Activated naive CD4-positive, alpha-beta T cell treated with anti-CD3 and anti-CD28 coated beads, Interleukin-2, amount 50 U/mL, for 24 hours (primary cell): ENCODE measurements at regions not wholly inside any gene's neighbourhood (a gene's known extent, or its start where the extent isn't known, plus 50 kb on each side); places are given as distances from the start of the nearest gene placed in this dataset.
"Not testable (repeated sequence)": the region's sequence is repeated elsewhere in the genome, so short reads cannot be mapped to it uniquely, and the experiment has no call there.

Source experiments
- H3K27ac Mint-ChIP-seq: one replicate; pipeline ENCODE4 v1.8.0; 2021; ENCODE audit warnings: mild to moderate bottlenecking, mixed read lengths
- H3K27me3 Mint-ChIP-seq: one replicate; pipeline ENCODE4 v1.8.0; 2021; ENCODE audit warnings: mixed read lengths
- H3K36me3 Mint-ChIP-seq: one replicate; pipeline ENCODE4 v1.8.0; 2021; ENCODE audit warnings: mixed read lengths
- H3K4me1 Mint-ChIP-seq: one replicate; pipeline ENCODE4 v1.8.0; 2021; ENCODE audit warnings: mixed read lengths
- H3K4me3 Mint-ChIP-seq: one replicate; pipeline ENCODE4 v1.8.0; 2021; ENCODE audit warnings: mild to moderate bottlenecking, mixed read lengths
- H3K9me3 Mint-ChIP-seq: one replicate; pipeline ENCODE4 v1.8.0; 2021; ENCODE audit warnings: mixed read lengths

- Mint-ChIP-seq H3K36me3 (no peaks in the 10 kb centered on the region), H3K4me1 (no peaks in the 10 kb centered on the region), H3K27me3 (peaks cover 16% of the 10 kb centered on the region), H3K4me3 (no peak overlapping the region), H3K9me3 (no peaks in the 10 kb centered on the region), H3K27ac (no peak overlapping the region)
Observed at GRCh38 chr11:112620621-112621394, 340.4 kb upstream of the NCAM1 start.

- Mint-ChIP-seq H3K9me3 (no peaks in the 10 kb centered on the region), H3K27me3 (peaks cover 8% of the 10 kb centered on the region), H3K4me1 (no peaks in the 10 kb centered on the region), H3K27ac (no peak overlapping the region), H3K36me3 (no peaks in the 10 kb centered on the region), H3K4me3 (no peak overlapping the region)
Observed at GRCh38 chr11:112623057-112623456, 338.2 kb upstream of the NCAM1 start.

- no peaks in the 10 kb centered on the region for H3K36me3 Mint-ChIP-seq
- no peaks in the 10 kb centered on the region for H3K9me3 Mint-ChIP-seq
- no peak overlapping the region for H3K27ac Mint-ChIP-seq
- H3K27me3 Mint-ChIP-seq = peaks cover 6% of the 10 kb centered on the region
- no peaks in the 10 kb centered on the region for H3K4me1 Mint-ChIP-seq
- H3K4me3 Mint-ChIP-seq = no peak overlapping the region
Observed at GRCh38 chr11:112624431-112624830, 336.8 kb upstream of the NCAM1 start.

DNA sequence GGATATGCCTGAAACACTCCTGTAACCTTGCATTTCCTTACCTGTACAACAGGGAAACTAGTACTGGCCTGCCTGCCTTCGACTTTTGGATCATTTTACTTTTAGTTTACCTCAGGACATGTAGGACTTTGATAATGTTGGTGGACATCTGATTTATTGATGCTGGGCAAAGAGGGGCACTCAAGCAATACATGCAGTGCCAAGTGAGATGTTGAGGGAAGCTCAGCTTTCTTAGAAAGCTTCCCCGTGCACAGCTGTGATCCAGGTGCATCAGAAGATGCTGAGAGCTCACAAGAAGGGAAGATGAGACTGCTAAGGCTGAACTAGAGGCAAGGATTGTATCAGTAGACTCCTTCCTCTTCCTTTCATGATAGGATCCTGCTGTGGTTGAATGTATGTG, 336.2 kb upstream of the NCAM1 start:
- H3K27ac Mint-ChIP-seq, H3K4me1 Mint-ChIP-seq: not testable (repeated sequence)

DNA sequence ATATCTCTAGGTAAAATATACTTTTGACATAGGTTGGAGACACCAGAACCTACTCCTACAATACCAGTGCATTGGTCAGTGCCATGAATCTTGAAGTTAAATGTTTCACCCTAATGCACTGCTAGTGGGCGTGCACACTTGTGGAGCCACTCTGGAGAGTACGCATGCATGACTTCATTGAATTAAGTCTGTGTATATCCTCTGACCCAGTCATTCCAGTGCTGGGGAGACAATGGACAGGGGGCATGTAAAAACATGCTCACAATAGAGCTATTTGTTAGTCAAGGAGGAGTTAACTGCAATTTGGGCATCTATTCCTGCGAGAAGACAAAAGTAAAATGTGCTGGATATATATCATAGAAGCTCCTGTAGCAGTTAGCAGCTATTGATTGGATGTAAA, 335.4 kb upstream of the NCAM1 start:
- no peak overlapping the region for H3K4me3 Mint-ChIP-seq
- H3K4me1 Mint-ChIP-seq = no peaks in the 10 kb centered on the region
- no peaks in the 10 kb centered on the region for H3K9me3 Mint-ChIP-seq
- H3K27me3 Mint-ChIP-seq = peaks cover 9% of the 10 kb centered on the region
- H3K27ac Mint-ChIP-seq = no peak overlapping the region
- no peaks in the 10 kb centered on the region for H3K36me3 Mint-ChIP-seq

More for the DNA sequence above, 336.2 kb upstream of the NCAM1 start:
- H3K9me3 Mint-ChIP-seq, H3K36me3 Mint-ChIP-seq, H3K4me3 Mint-ChIP-seq, H3K27me3 Mint-ChIP-seq: not testable (repeated sequence)

- Mint-ChIP-seq H3K4me3 (no peak overlapping the region), H3K9me3 (no peaks in the 10 kb centered on the region), H3K27me3 (peaks cover 9% of the 10 kb centered on the region), H3K4me1 (no peaks in the 10 kb centered on the region), H3K36me3 (no peaks in the 10 kb centered on the region), H3K27ac (no peak overlapping the region)
Observed at GRCh38 chr11:112626731-112627130, 334.5 kb upstream of the NCAM1 start.

GRCh38 chr11:112627588-112628045, 333.6 kb upstream of the NCAM1 start:
- Mint-ChIP-seq H3K27ac (no peak overlapping the region), H3K27me3 (peaks cover 5% of the 10 kb centered on the region), H3K36me3 (no peaks in the 10 kb centered on the region), H3K9me3 (no peaks in the 10 kb centered on the region), H3K4me3 (no peak overlapping the region), H3K4me1 (no peaks in the 10 kb centered on the region)

DNA sequence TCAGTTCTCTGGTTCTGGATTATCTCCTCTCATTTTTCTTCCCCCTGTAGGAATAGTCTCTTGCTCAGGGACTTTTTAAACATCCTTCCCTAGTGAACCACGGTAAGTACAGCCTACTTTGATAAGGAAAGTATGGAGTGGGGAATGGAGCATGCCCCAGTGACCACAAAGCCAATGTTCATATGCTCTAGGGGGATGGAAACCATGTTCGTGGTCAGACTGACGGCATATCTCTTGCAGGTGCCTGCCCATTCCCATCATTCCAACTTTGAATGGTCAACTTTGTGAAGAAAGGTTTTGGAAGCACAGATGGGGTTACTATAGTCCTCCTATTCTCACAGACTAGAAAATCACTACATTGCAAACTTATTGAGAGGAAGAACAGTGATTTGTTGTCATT, 332.5 kb upstream of the NCAM1 start:
- H3K27me3 Mint-ChIP-seq = peaks cover 11% of the 10 kb centered on the region
- no peak overlapping the region for H3K27ac Mint-ChIP-seq
- no peak overlapping the region for H3K4me3 Mint-ChIP-seq
- no peaks in the 10 kb centered on the region for H3K4me1 Mint-ChIP-seq
- H3K36me3 Mint-ChIP-seq = no peaks in the 10 kb centered on the region
- H3K9me3 Mint-ChIP-seq = no peaks in the 10 kb centered on the region

DNA sequence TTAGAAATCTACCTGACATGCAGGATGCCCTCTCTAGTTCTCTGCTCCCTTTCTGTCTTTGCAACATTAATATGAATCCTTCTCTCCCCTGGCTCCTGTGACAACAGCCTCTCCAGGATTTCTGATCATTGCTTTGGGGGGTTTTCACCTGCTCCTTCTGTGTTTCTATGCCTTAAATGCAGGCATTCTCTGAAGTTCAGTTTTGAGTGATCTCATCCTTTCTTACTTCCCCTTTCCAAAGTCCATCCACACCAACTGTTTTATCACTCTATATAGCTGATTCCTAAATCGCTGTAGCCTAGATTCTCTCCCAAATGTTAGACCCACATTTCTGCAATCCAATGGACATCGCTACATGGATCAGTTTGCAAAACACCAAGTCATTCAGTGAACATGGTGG, 330.7 kb upstream of the NCAM1 start:
- H3K36me3 Mint-ChIP-seq = no peaks in the 10 kb centered on the region
- H3K27ac Mint-ChIP-seq = no peak overlapping the region
- no peaks in the 10 kb centered on the region for H3K9me3 Mint-ChIP-seq
- peaks cover 11% of the 10 kb centered on the region for H3K27me3 Mint-ChIP-seq
- H3K4me1 Mint-ChIP-seq = no peaks in the 10 kb centered on the region
- H3K4me3 Mint-ChIP-seq = no peak overlapping the region

DNA sequence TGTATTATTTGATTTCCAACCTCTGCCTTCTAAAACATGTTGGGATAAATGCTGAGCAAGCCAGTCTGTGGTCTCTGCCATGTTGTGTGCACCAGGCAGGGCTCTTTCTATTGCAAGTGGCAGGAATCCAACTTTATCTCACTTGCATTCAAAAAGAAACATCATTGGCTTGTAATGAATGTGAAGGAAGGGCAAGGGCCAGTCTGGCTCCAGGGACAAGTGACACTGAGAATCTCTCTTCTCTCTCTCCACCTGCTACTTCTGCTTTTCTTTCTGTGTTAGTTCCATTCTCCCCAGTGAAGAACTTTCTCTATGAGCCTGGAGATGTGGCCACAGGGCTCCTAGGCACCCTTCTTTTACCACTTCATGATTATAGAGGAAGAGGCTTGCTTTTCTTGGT, 329.9 kb upstream of the NCAM1 start:
- H3K4me3 Mint-ChIP-seq = no peak overlapping the region
- H3K27me3 Mint-ChIP-seq = peaks cover 13% of the 10 kb centered on the region
- H3K4me1 Mint-ChIP-seq = no peaks in the 10 kb centered on the region
- no peak overlapping the region for H3K27ac Mint-ChIP-seq
- no peaks in the 10 kb centered on the region for H3K9me3 Mint-ChIP-seq
- no peaks in the 10 kb centered on the region for H3K36me3 Mint-ChIP-seq

DNA sequence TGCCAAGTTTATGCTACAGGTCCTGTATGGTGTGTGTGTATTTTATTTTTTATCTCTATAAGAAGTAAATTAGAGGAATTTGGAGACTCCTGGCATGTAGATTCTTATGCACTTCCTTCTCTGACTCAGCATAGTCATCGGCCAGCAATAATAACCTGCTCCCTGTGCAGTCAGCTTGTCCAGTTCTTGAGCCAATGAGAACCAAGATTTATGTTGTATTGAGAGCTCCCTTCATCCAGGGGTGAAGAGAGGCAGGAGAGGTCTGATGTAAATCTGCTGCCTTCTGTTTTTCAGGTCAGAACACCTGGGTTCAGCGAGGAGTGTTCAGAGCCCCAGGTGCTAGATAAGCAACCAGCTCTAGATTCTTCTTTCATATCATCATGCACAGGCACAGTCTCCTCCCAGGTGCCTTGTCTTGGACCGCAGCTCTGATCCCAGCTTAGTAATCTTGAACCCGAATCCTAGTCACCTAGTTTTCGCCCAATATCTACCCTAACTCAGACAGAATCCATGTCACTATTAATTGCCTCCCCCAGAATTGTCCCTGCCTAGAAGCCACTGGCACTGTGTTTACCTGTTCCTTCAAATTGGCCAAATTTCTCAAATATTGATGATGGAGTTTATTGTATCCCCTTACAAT, 328.2 kb upstream of the NCAM1 start:
- Mint-ChIP-seq H3K36me3 (no peaks in the 10 kb centered on the region), H3K27me3 (peaks cover 13% of the 10 kb centered on the region), H3K4me1 (no peaks in the 10 kb centered on the region), H3K9me3 (no peaks in the 10 kb centered on the region), H3K4me3 (no peak overlapping the region), H3K27ac (no peak overlapping the region)

DNA sequence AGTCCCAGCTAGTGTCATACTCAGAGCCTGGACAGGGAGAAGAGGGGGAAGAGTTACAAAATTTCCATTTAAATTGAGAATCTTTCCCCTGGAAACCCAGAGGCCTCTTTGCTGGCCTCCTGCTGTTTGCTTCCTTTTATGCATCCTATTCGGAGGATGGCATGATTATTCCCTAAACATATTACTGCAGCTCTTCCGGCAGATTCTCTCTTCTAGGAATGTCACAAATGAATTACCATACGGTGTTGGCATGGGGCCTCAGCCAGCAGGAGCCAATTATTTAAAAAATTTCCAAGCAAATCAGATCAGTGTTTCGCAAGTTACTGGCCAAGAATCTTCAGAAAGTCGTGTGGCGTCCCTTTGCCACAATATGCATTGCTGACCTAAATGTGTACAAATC, 326.7 kb upstream of the NCAM1 start:
- no peaks in the 10 kb centered on the region for H3K36me3 Mint-ChIP-seq
- no peaks in the 10 kb centered on the region for H3K4me1 Mint-ChIP-seq
- H3K9me3 Mint-ChIP-seq = peaks cover 10% of the 10 kb centered on the region
- H3K27me3 Mint-ChIP-seq = peaks cover 17% of the 10 kb centered on the region
- no peak overlapping the region for H3K27ac Mint-ChIP-seq
- no peak overlapping the region for H3K4me3 Mint-ChIP-seq

- no peaks in the 10 kb centered on the region for H3K36me3 Mint-ChIP-seq
- no peak overlapping the region for H3K27ac Mint-ChIP-seq
- H3K9me3 Mint-ChIP-seq = peaks cover 12% of the 10 kb centered on the region
- H3K4me3 Mint-ChIP-seq = no peak overlapping the region
- H3K27me3 Mint-ChIP-seq = peaks cover 17% of the 10 kb centered on the region
- no peaks in the 10 kb centered on the region for H3K4me1 Mint-ChIP-seq
Observed at GRCh38 chr11:112634995-112635737, 326.1 kb upstream of the NCAM1 start.

DNA sequence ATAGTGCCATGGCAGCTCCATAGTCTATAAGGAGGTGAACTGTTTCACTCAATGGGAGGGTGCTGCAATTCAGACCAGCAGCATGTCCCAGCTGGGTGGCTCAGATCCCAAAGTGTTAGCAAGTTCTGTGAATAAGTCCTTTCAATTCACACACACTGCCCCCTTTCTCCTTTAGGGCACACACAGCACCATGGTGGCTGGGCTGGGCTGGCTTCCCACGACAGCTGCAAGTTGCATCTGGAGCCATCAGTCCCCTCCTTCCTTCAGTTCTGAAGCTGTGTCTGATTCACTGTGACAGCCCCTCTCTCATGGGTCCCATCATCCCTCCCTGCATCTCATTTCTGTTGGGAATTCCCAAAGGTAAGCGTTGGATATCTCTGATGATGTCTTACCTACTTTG, 324.1 kb upstream of the NCAM1 start:
- Mint-ChIP-seq H3K27ac (no peak overlapping the region), H3K4me1 (no peaks in the 10 kb centered on the region), H3K27me3 (peaks cover 18% of the 10 kb centered on the region), H3K4me3 (no peak overlapping the region), H3K9me3 (peaks cover 23% of the 10 kb centered on the region), H3K36me3 (no peaks in the 10 kb centered on the region)

GRCh38 chr11:112637876-112638275, 323.3 kb upstream of the NCAM1 start:
- no peaks in the 10 kb centered on the region for H3K36me3 Mint-ChIP-seq
- no peak overlapping the region for H3K27ac Mint-ChIP-seq
- H3K9me3 Mint-ChIP-seq = peaks cover 28% of the 10 kb centered on the region
- no peak overlapping the region for H3K4me3 Mint-ChIP-seq
- no peaks in the 10 kb centered on the region for H3K4me1 Mint-ChIP-seq
- H3K27me3 Mint-ChIP-seq = peaks cover 18% of the 10 kb centered on the region

GRCh38 chr11:112639469-112639868, 321.8 kb upstream of the NCAM1 start:
- no peaks in the 10 kb centered on the region for H3K4me1 Mint-ChIP-seq
- H3K9me3 Mint-ChIP-seq = peaks cover 33% of the 10 kb centered on the region
- H3K27ac Mint-ChIP-seq = no peak overlapping the region
- H3K36me3 Mint-ChIP-seq = no peaks in the 10 kb centered on the region
- no peak overlapping the region for H3K4me3 Mint-ChIP-seq
- H3K27me3 Mint-ChIP-seq = peaks cover 13% of the 10 kb centered on the region
